GM19397 (cell line): ENCODE measurements at regions not wholly inside any gene's neighbourhood (a gene's known extent, or its start where the extent isn't known, plus 50 kb on each side); places are given as distances from the start of the nearest gene placed in this dataset.

Experiments
- ATAC-seq: cut with Tn5 transposase; IDR thresholded peaks from one replicate; pipeline ENCODE4 v1.9.1; 2021; ENCODE audit warnings: mild to moderate bottlenecking, moderate library complexity; ENCODE audit not compliant: unreplicated experiment

- ATAC-seq = no peak
These were observed 172.0 kb upstream of the NRSN1 start for GRCh38 chr6:23953976-23954375.

GRCh38 chr6:23957017-23957416 lies 169.0 kb upstream of the NRSN1 start:
- ATAC-seq = no peak

GRCh38 chr6:23964865-23965264 lies 161.2 kb upstream of the NRSN1 start:
- ATAC-seq = no peak

- no peak for ATAC-seq
These were observed 156.7 kb upstream of the NRSN1 start for GRCh38 chr6:23969344-23969743.

GRCh38 chr6:23977706-23978105 lies 148.3 kb upstream of the NRSN1 start:
- ATAC-seq = no peak

- no peak for ATAC-seq
These were observed 145.1 kb upstream of the NRSN1 start for GRCh38 chr6:23980965-23981364.

- no peak for ATAC-seq
These were observed 144.1 kb upstream of the NRSN1 start for GRCh38 chr6:23981923-23982322.

- ATAC-seq = no peak
These were observed 142.3 kb upstream of the NRSN1 start for GRCh38 chr6:23983735-23984134.

- no peak for ATAC-seq
These were observed 141.0 kb upstream of the NRSN1 start for GRCh38 chr6:23985015-23985414.

- ATAC-seq = no peak
These were observed 136.0 kb upstream of the NRSN1 start for GRCh38 chr6:23989885-23990533.

- ATAC-seq = no peak
These were observed 132.0 kb upstream of the NRSN1 start for GRCh38 chr6:23994013-23994412.

- ATAC-seq = no peak
These were observed 122.0 kb upstream of the NRSN1 start for GRCh38 chr6:24004062-24004461.

GRCh38 chr6:24004659-24005058 lies 121.4 kb upstream of the NRSN1 start:
- no peak for ATAC-seq

GRCh38 chr6:24006254-24006653 lies 119.8 kb upstream of the NRSN1 start:
- ATAC-seq = no peak

- no peak for ATAC-seq
These were observed 116.7 kb upstream of the NRSN1 start for GRCh38 chr6:24009319-24009718.

GRCh38 chr6:24010133-24010532 lies 115.9 kb upstream of the NRSN1 start:
- ATAC-seq = no peak

GRCh38 chr6:24016286-24016685 lies 109.7 kb upstream of the NRSN1 start:
- ATAC-seq = no peak

- ATAC-seq = no peak
These were observed 109.2 kb upstream of the NRSN1 start for GRCh38 chr6:24016857-24017256.

- ATAC-seq = no peak
These were observed 106.6 kb upstream of the NRSN1 start for GRCh38 chr6:24019393-24019792.

- ATAC-seq = no peak
These were observed 106.2 kb upstream of the NRSN1 start for GRCh38 chr6:24019830-24020229.

- no peak for ATAC-seq
These were observed 100.0 kb upstream of the NRSN1 start for GRCh38 chr6:24026050-24026449.

GRCh38 chr6:24031496-24031895 lies 94.5 kb upstream of the NRSN1 start:
- no peak for ATAC-seq
